GM18499 (cell line): ENCODE measurements at regions not wholly inside any gene's neighbourhood (a gene's known extent, or its start where the extent isn't known, plus 50 kb on each side); places are given as distances from the start of the nearest gene placed in this dataset.
"Not testable (repeated sequence)": the region's sequence is repeated elsewhere in the genome, so short reads cannot be mapped to it uniquely, and the experiment has no call there.

Experiments used
- ATAC-seq: cut with Tn5 transposase; IDR thresholded peaks from one replicate; pipeline ENCODE4 v1.9.1; 2021; ENCODE audit warnings: moderate number of reproducible peaks; ENCODE audit not compliant: insufficient read depth, unreplicated experiment

DNA sequence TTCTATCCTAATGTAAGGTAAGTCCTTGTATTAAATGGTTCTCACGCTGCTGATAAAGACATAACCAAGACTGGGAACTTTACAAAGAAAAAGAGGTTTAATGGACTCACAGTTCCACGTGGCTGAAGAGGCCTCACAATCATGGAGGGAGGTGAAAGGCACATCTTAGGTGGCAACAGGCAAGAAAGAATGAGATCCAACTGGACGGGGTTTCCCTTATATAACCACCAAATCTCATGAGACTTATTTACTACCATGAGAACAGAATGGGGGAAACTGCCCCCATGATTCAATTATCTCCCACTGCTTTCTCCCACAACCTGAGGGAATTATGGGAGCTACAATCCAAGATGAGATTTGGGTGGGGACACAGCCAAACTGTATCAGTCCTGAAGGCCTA, 136.6 kb downstream of the HTR1B start:
- ATAC-seq: no peak

DNA sequence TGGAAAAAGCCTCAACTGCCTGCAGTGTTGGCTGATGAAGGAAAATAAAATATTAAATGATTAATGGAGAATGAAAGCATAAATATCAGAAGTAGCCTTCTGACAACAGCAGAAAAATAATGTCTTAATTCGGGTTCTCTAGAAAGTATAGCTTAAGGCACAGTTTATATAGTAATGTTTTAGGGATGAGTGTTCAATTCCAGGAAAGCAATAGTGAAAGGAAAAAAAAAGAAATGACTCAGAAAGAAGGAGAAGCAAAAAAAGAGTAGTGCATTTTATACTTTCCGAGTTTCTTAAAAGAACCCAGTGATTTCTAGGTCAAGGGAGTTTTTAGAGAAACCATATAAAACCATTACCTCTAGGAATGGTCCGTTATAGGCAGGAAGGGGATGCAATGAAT, 137.3 kb downstream of the HTR1B start:
- no peak for ATAC-seq

DNA sequence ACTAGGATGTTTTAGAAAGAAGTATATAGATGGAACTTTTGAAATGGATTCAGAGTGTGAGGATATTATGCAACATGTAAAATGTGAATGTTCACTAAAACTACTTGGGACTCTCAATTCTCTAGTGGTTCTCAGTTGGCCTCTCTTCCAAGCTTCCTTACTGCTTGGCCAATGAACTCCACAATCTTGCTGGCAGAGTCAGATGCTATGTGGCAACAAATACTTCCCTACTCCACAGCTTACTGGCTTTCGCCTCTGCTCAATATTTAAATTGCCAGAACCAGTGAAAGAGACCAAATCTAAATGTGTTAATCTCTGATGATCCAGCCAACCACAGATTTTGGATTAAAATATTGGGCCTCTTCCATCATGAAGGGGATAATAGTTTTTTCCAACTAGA, 138.4 kb downstream of the HTR1B start:
- ATAC-seq: no peak

DNA sequence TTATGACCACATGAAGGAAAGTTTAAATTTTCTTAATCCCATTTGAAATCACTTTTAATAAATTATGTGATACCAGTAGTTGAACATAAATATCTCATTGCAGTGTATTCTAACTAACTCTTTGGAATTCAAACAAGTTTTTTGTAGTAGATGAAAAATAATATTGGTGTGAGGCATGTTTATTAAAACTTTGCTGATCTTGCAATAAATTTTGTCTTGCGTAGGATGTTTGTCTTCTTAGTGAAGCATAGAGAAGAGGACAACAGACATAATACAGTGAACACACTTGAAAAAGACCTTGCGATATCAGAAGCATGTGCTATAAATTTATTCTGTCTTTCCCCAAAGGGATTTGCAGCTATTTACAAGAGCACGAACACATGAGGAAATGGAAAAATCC, 140.7 kb downstream of the HTR1B start:
- no peak for ATAC-seq

DNA sequence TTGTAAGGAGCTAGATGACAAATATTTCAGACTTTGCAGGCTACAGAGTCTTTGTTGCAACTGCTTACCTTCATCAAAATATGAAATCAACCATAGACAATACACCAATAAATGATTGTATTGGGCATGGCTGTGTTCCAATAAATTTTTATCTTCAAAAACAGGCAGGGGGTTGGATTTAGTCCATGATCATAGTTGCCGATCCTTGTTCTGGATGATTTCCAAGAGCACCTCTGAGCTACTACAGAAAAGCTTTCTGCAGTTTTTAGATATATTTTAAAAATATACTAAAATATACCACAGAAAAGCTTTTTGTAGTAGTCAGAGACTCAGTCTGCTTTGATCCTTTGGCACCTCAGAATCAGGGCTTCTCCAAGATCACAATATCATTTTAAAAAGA, 145.0 kb downstream of the HTR1B start:
- ATAC-seq: no peak

DNA sequence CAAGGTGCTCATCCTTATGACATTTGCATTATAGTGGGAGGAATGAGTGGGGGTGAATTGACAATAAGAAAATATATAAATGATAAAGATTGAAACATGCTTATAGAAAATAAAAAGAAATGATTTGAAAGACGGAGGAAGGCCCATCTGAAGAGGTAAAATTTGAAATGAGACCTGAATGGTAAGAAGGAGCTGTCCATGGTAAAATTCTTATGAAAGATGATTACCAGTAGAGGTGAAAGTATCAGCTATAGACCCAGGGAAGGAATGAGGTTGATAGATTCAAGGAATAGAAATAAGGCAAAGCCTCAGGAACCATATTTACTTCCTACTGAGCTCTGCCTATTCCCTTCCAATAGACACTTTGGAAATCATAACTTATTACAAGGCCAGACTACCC, 149.7 kb downstream of the HTR1B start:
- no peak for ATAC-seq

DNA sequence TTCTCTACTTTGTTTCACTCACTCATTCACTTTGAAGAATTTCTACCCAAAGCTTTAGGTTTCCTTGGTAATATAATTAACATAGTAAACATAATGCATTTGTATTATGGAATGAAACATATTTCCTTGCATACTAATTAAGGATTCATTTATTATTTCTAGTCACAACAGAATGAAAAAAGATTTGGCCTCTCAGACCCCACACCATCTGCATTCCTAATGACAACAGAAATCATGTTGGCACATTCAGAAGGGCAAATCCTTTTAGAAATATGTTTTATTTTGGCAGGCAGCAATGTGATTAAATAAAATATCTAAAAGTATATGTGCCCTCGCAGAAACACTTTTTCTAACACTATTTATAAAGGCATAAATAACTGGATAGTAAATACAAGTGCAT, 163.4 kb downstream of the HTR1B start:
- ATAC-seq: no peak

DNA sequence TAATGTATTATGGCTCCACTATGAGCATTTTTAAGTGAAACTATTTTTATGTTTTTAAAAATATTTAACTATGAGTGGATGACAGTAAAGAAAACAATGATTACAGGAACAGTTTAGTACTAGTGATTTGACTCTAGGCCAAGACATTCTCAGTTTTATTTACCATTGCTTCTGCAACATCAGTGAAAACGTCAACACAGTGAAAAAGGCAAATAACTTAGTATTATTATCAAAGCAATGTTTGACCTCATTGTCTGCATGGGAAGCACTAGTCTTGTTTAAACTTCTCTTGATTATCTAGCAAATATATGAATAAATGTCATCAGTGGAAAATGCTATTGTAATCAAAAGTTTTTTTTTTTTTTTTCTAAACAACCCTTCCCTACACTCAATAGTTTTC, 165.0 kb downstream of the HTR1B start:
- ATAC-seq: no peak

DNA sequence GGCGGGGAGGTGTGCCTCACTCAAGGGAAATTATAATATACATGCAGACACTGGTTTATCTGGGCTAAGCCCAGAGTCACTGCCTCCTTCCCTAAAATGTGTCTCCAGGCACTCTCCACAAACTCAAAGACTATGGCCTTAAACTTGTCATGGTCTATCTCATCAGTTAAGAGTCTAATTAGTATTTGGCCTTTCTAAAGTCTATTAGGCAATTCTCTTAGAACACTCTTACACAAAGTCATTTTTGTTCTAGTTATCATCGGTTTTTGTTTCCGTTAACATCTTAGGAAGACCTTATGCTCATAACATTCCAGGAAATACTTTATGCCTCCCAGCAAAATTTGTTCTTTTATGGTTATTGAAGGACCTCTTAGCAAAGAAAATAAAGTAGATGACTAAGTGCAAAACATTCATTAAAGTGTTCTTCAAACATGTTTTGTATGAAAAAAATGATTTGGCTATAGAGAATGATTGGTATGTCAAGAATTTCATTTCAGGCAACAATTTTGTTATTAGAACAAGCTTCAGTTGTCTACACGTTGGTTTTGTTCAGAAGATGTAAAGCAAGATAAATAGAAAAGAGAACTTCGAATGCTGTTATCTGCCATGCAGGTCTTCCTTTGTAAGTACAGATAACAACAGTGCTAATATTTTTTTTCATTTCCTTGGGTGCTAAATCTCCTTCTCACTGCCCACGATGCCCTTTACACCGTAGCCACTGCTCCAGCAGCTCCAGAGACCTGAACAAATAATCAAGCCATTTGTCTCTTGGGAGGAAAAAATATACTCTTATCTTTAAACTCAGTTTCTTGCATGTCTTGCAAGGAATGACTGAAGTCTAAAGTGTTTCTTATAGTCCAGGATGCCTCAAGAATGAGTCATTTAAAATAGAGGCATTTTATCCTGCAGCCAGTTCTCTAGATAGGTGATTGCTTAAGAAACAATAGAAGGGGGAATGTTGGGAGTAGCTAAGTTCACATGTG, 170.4 kb downstream of the HTR1B start:
- ATAC-seq: no peak

DNA sequence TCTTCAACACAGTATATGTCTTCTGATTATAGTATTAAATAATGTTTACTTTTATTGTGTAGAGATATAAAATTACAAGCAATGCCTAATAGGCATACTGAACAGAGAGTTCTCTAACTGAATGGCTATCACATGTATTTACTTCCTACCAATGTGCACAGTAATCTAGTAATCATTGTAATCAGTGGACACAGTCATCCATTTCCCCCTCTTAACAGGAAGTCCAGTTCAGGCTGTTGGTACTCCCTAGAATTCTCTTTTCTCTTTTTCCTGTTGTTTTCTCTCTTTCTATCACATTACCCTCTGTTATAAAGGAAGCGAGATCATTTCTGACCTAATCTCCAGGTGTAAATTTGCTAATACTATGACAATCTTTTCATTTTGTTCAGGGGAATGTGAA, 172.5 kb downstream of the HTR1B start:
- no peak for ATAC-seq

DNA sequence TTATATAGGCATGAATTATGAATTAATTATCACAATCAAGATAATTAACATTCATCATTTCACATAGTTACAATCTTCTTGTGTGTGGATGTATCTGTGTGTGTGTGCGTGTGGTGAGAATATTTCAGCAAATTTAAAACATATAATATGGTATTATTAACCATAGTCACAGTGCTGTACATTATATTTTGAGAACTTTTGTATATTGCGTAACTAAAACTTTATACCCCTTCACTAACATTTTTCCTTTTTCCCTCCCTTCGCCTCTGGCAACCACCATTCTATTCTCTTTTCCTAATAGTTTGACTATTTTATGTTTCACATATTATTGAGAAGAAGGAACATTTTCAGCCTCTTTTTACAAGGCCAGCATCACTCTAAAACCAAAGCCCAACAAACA, 176.8 kb downstream of the HTR1B start:
- no peak for ATAC-seq

DNA sequence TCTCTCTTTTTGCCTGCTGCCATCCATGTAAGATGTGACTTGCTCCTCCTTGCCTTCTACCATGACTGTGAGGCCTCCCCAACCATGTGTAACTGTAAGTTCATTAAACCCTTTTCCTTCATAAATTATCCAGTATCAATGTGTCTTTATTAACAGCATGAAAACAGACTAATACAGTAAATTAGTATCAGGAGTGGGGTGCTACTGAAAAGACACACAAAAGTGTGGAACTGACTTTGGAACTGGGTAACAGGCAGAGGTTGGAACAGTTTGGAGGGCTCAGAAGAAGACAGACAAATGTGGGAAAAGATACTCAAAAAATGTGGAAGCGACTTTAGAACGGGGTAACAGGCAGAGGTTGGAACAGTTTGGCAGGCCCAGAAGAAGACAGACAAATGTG, 189.4 kb downstream of the HTR1B start:
- ATAC-seq: no peak

DNA sequence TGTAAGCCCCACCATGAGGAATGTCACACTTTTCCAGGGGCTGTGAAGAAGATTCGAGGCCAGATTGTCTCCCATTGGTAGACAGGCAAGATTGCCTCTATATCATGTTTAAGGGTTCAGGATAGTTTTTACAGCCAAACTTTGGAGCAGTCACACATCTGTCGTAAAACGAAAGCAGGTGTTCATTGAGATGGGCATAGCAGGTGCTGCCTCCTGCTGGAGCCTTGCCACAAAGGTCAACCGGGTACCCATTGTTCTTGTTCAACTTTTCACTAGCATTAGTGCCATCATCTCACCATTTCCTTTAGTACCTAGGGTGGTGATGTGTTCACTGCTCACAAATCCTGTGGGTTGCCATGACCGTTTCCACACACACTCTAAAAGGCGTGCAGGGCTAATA, 198.3 kb downstream of the HTR1B start:
- no peak for ATAC-seq

DNA sequence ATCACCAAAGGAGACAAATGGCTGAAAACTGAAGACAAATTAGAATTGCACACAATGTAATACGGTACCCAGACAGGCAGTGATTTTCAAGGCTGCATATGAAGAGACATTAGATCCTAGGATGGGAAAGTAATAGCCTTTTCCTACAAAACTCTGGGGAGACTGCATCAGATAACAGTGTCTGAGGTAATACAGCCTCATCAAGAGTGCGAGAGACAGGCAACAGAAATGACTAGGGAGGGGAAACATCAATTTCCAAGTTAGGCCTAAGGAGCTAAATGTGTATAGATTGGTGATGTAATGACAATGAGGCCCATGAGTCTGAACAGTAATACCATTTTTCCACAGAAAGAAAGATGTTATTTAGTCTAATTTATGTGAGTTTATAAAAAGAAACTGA, 200.3 kb downstream of the HTR1B start:
- no peak for ATAC-seq

DNA sequence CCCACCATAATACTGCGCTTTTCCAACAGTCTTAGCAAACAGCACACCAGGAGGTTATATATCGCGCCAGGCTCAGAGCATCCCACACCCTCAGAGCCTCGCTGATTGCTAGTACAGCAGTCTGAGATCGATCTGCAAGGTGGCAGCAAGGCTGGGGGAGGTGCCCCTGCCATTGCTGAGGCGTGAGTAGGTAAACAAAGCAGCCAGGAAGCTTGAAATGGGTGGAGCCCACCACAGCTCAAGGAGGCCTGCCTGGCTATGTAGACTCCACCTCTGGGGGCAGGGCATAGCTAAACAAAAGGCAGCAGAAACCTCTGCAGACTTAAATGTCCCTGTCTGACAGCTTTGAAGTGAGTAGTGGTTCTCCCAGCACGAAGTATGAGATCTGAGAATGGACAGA, 211.5 kb downstream of the HTR1B start:
- ATAC-seq: not testable (repeated sequence)

DNA sequence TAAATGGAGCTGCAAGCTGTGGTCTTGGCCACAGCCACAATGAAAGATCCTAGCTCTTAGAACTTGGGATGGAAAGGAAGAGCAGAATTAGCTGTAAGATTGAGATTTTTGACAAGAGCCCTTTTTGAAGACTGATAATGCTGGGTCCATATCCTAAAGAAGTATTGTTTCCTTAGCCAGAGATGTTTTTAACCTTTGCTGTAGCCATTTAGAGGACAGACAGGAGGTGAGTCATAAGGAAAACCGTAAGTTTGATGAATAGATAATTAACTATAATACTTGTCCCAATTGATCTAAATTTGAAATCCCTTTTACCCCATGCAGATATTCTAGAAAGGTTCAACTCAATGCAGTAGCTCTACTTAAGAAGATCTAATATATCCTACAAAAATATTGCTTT, 213.7 kb downstream of the HTR1B start:
- ATAC-seq: no peak

DNA sequence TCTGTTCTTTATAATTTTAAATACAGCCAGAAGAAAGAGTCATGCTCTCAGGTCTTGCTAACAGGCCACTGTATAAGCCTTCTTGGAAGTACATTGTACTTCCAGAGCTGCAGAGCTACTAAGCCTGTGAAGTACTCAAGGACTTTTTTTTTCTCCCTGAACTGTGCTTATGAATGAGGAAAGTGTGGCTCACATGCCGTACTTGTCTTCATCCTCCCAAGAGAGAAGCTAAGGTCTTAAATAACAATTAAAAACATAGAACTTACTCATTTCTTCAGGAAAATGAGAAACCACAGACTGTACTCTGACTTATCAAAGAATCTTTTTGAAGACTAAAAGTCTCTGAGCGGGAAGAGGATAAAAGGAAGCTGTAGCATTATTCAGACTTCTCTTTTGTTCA, 218.3 kb downstream of the HTR1B start:
- ATAC-seq: no peak

DNA sequence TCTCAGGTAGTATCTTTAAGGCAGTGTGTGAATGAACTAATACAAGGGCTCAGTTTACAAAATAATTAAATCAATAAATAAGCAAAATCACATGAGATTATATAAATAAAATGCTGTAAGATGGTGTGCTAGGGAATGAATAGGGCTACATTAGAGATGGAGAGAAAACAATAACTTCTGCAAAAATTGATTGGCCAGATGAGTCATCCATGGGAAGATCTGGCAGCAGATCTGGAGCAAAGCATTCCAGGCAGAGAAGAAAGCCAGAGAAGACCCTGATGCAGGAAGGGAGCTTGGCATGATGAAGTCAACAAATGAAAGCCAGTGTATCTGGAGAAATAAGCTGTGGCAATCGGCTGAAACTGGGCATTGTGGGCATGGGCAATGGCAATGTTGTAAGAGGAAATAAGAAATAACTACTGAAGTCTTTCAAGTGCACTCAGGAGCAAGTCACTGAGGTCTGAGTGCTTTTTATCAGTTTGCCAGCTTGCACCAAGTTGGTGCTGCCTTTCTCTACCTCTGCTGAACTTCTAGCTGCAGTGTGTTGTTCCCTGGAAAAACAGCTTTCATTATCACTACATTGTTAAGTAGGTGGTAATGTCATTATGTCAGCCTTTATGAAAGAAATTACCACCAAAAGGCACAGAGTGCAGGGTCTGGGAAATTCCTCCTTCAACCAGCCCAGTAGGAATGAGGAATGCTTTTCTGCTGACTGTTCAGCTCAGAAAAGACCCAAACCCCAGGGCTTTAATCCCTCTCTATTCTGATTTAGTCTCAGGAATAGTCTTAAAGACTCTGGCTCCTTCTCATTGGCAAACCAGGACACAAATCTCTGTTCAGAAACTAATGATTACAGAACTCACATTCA, 231.6 kb downstream of the HTR1B start:
- ATAC-seq: no peak

DNA sequence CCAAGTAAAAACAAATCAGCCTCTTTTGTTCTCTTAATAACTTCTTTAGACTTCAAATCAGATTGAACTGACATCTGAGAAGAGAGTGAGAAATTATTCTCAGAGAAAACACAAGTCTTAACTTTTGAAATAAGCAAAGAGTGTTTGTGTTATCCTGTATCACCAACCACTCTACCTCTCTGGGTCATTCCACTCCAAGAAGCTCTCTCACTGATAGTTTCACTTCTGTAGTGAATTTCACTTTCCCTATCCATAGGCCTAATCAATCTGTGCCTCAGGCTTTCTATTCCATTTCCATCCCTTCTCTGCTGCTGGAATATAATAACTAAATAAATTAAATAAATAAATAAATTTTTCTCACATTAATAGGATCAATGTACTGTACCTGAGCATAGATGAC, 235.0 kb downstream of the HTR1B start:
- no peak for ATAC-seq

DNA sequence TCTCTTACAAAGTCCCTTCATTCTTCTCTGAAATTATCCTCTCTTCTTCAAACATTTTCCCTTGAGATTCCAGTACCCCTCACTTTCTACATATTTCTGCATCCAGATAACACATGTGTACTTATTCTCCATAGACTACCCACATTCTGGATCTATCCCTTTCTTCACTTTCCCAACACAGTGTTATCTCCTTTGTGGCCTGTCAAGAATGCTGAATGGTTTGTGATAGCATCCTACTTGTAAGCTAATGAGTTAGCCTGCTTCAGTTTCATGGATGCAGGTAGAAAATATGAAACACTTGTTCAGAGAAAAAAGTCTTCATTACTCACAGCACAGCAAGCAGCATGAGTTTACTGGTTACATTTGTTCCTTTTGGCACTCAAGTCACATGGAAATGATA, 245.4 kb downstream of the HTR1B start:
- no peak for ATAC-seq

DNA sequence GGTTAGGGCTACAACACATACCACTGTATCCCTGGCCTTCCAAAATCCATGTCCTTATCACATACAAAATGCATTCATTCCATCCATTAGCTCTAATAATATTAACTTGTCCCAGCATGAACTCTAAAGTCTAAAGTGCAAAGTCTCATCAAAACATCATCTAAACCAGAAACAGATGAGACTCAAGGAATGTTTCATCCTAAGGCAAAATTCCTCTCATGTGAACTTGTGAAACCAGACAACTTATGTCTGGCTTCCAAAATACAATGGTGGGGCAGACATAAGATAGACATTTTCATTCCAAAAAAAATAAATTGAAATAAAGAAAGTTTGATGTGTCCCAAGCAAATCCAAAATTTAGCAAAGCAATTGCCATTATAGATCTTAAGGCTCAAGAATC, 257.4 kb downstream of the HTR1B start:
- ATAC-seq: no peak
